Caco-2 (cell line): ENCODE measurements at regions not wholly inside any gene's neighbourhood (a gene's known extent, or its start where the extent isn't known, plus 50 kb on each side); places are given as distances from the start of the nearest gene placed in this dataset.

ENCODE experiments used
- BruUV-seq: library from RNA; stranded (reverse); fragments of 400-500 nt; replicated peaks from 2 replicates; lab custom pipeline; 2021; lab: Mats Ljungman, UMichigan
- CTCF ChIA-PET: fragments of 300-600 bp; sonication (Branson Sonifier 250); formaldehyde crosslinking; loops from one replicate; lab custom pipeline; 2022; ENCODE audit warnings: antibody characterized with exemption; lab: Charles Lee
- POLR2A ChIA-PET: fragments of 300-600 bp; sonication (Branson Sonifier 250); formaldehyde crosslinking; loops from one replicate; lab custom pipeline; 2022; ENCODE audit warnings: antibody characterized with exemption; lab: Charles Lee
- DNase-seq, 2 experiments: peaks; one replicate each; pipeline versions ENCODE4 v3.0.0 to v3.0.0-alpha.2; 2020 to 2022
- H3K27me3 ChIP-seq: replicated peaks from 2 replicates; pipeline ENCODE4 v1.6.0; 2011; ENCODE audit warnings: low read length; ENCODE audit not compliant: control insufficient read depth, insufficient read depth
- H3K36me3 ChIP-seq: 2 replicates; pipeline ENCODE4 v1.5.1; 2011; ENCODE audit warnings: low read length; ENCODE audit not compliant: control insufficient read depth, insufficient read depth
- H3K4me1 ChIP-seq: fragments of 250-450 bp; sonication (Bioruptor Pico); 2 replicates; pipeline ENCODE4 v1.5.1; 2020; ENCODE audit warnings: mild to moderate bottlenecking
- H3K4me3 ChIP-seq: 2 replicates; pipeline ENCODE4 v1.5.1; 2011; ENCODE audit warnings: low read depth, mild to moderate bottlenecking, control low read depth, low read length
- H3K9me3 ChIP-seq: fragments of 250-450 bp; sonication (Bioruptor Pico); 2 replicates; pipeline ENCODE4 v1.5.1; 2020; ENCODE audit warnings: mild to moderate bottlenecking, moderate library complexity
- H3K27ac Mint-ChIP-seq: one replicate; pipeline ENCODE4 v1.8.0; 2022; ENCODE audit warnings: mixed read lengths; ENCODE audit not compliant: unreplicated experiment
- H3K27me3 Mint-ChIP-seq: one replicate; pipeline ENCODE4 v1.8.0; 2022; ENCODE audit warnings: mixed read lengths; ENCODE audit not compliant: insufficient read depth, unreplicated experiment
- H3K36me3 Mint-ChIP-seq: one replicate; pipeline ENCODE4 v1.8.0; 2022; ENCODE audit warnings: mild to moderate bottlenecking, mixed read lengths; ENCODE audit not compliant: insufficient read depth, unreplicated experiment
- H3K4me1 Mint-ChIP-seq: one replicate; pipeline ENCODE4 v1.8.0; 2022; ENCODE audit warnings: low read depth, mixed read lengths; ENCODE audit not compliant: unreplicated experiment
- H3K4me3 Mint-ChIP-seq: one replicate; pipeline ENCODE4 v1.8.0; 2022; ENCODE audit warnings: mild to moderate bottlenecking, moderate library complexity, mixed read lengths; ENCODE audit not compliant: unreplicated experiment
- H3K9me3 Mint-ChIP-seq: one replicate; pipeline ENCODE4 v1.8.0; 2022; ENCODE audit warnings: mixed read lengths; ENCODE audit not compliant: unreplicated experiment
- CTCF ChIP-seq, 2 experiments: fragments of 200-600 bp in 1 of 2; IDR thresholded peaks; 1 replicate in 1 of 2; 2 replicates in 1 of 2; pipeline versions ENCODE4 v1.5.1 to v1.8.0; 2011 to 2022; ENCODE audit warnings: antibody characterized with exemption in 1 of 2, control low read depth in 1 of 2, inconsistent platforms in 1 of 2, low read depth in 1 of 2, low read length in 1 of 2, mild to moderate bottlenecking in 1 of 2, moderate library complexity in 1 of 2; ENCODE audit not compliant: insufficient read depth in 1 of 2, severe bottlenecking in 1 of 2, unreplicated experiment in 1 of 2
- intact Hi-C: fragments of 100-400 bp; cut with micrococcal nuclease; formaldehyde crosslinking; loops from one replicate; pipeline ENCODE4 v1.10.0; 2022; ENCODE audit not compliant: unreplicated experiment

- BruUV-seq, result no TSS peak
- Histone ChIP-seq H3K27me3 (no peaks in the 10 kb centered on the region; the same call in 1 of the 2 replicates), H3K36me3 (no peaks in the 10 kb centered on the region), H3K9me3 (no peaks in the 10 kb centered on the region), H3K4me3 (no peak overlapping the region), H3K4me1 (peaks cover 19% of the 10 kb centered on the region)
- DNase-seq, result no peak
- TF ChIP-seq CTCF (IDR thresholded peaks at IDR 0.05; ENCODE audit: insufficient read depth in 1 of 2, low read depth in 1 of 2, low read length in 1 of 2, severe bottlenecking in 1 of 2, unreplicated experiment in 1 of 2), result no peak
- ChIA-PET POLR2A (no interaction called here), CTCF (no interaction called here)
- no peak overlapping the region for H3K4me3 Mint-ChIP-seq
- H3K36me3 Mint-ChIP-seq, result no peaks in the 10 kb centered on the region
- no peaks in the 10 kb centered on the region for H3K27me3 Mint-ChIP-seq
- no peaks in the 10 kb centered on the region for H3K9me3 Mint-ChIP-seq
- intact Hi-C loops, result no loop called here
- no peak overlapping the region for H3K27ac Mint-ChIP-seq
- peaks cover 6% of the 10 kb centered on the region for H3K4me1 Mint-ChIP-seq
Measured at GRCh38 chr5:158022393-158022792, 163.4 kb upstream of the CLINT1 start.

GRCh38 chr5:158020555-158021418, 161.8 kb upstream of the CLINT1 start:
- no peaks in the 10 kb centered on the region for H3K9me3 Mint-ChIP-seq
- Histone ChIP-seq H3K27me3 (no peaks in the 10 kb centered on the region; the same call in 1 of the 2 replicates), H3K4me1 (peaks cover 16% of the 10 kb centered on the region), H3K36me3 (no peaks in the 10 kb centered on the region), H3K9me3 (no peaks in the 10 kb centered on the region), H3K4me3 (no peak overlapping the region)
- no TSS peak for BruUV-seq
- peak in 1 of 2 experiments; percentile 27 for DNase-seq
- no peaks in the 10 kb centered on the region for H3K27me3 Mint-ChIP-seq
- peak overlapping the region; percentile 31 for H3K27ac Mint-ChIP-seq
- ChIA-PET POLR2A (no interaction called here), CTCF (no interaction called here)
- TF ChIP-seq CTCF (IDR thresholded peaks at IDR 0.05; ENCODE audit: insufficient read depth in 1 of 2, low read depth in 1 of 2, low read length in 1 of 2, severe bottlenecking in 1 of 2, unreplicated experiment in 1 of 2), result no peak
- intact Hi-C loops, result no loop called here
- H3K36me3 Mint-ChIP-seq, result no peaks in the 10 kb centered on the region
- H3K4me1 Mint-ChIP-seq, result peaks cover 6% of the 10 kb centered on the region
- no peak overlapping the region for H3K4me3 Mint-ChIP-seq

- H3K4me1 ChIP-seq, result peaks cover 16% of the 10 kb centered on the region
- Mint-ChIP-seq H3K4me1 (peaks cover 6% of the 10 kb centered on the region), H3K36me3 (no peaks in the 10 kb centered on the region), H3K4me3 (no peak overlapping the region), H3K27ac (no peak overlapping the region), H3K9me3 (no peaks in the 10 kb centered on the region), H3K27me3 (no peaks in the 10 kb centered on the region)
- no peaks in the 10 kb centered on the region for H3K36me3 ChIP-seq
- BruUV-seq, result no TSS peak
- intact Hi-C loops, result no loop called here
- no peak for DNase-seq
- ChIA-PET CTCF (no interaction called here), POLR2A (no interaction called here)
- H3K27me3 ChIP-seq, result no peaks in the 10 kb centered on the region
- H3K9me3 ChIP-seq, result no peaks in the 10 kb centered on the region
- no peak overlapping the region for H3K4me3 ChIP-seq
- TF ChIP-seq CTCF (IDR thresholded peaks at IDR 0.05; ENCODE audit: insufficient read depth in 1 of 2, low read depth in 1 of 2, low read length in 1 of 2, severe bottlenecking in 1 of 2, unreplicated experiment in 1 of 2), result no peak
Measured at GRCh38 chr5:158017469-158017868, 158.5 kb upstream of the CLINT1 start.
